ENCODE measurements at regions not wholly inside any gene's neighbourhood (a gene's known extent, or its start where the extent isn't known, plus 50 kb on each side); places are given as distances from the start of the nearest gene placed in this dataset.
"Not testable (repeated sequence)": the region's sequence is repeated elsewhere in the genome, so short reads cannot be mapped to it uniquely, and the experiment has no call there.

- no peak for DNase-seq (ENCODE audit: low read depth, low spot score)
- H3K9me3 ChIP-seq (ENCODE audit: low read depth, low read length): no peaks in the 10 kb centered on the region
- no peak overlapping the region for H3K27ac ChIP-seq
- H3K9ac ChIP-seq (ENCODE audit: insufficient read length): no peak overlapping the region
- H3K36me3 ChIP-seq (ENCODE audit: insufficient read depth, low read length): no peaks in the 10 kb centered on the region
- no peak overlapping the region for H3K4me3 ChIP-seq
- no peak for TF ChIP-seq EZH2 (IDR thresholded peaks at IDR 0.05)
- TF ChIP-seq POLR2AphosphoS5 (IDR thresholded peaks at IDR 0.05; ENCODE audit: borderline replicate concordance, low read depth, low read length): no peak
- no peak for TF ChIP-seq FOXP2 (optimal IDR thresholded peaks at IDR 0.05; ENCODE audit: control extremely low read depth, extremely low read length, insufficient read depth)
Observed at GRCh38 chr1:83418558-83418957, 580.4 kb downstream of the TTLL7 start.

GRCh38 chr1:83413839-83414107, 585.2 kb downstream of the TTLL7 start:
- not testable (repeated sequence) for H3K27ac ChIP-seq; H3K9ac ChIP-seq (ENCODE audit: insufficient read length); H3K9me3 ChIP-seq (ENCODE audit: low read depth, low read length); H3K36me3 ChIP-seq (ENCODE audit: insufficient read depth, low read length); DNase-seq (ENCODE audit: low read depth, low spot score); H3K4me3 ChIP-seq

GRCh38 chr1:83410746-83411413, 588.1 kb downstream of the TTLL7 start:
- H3K27ac ChIP-seq; H3K9me3 ChIP-seq (ENCODE audit: low read depth, low read length); H3K4me3 ChIP-seq; H3K36me3 ChIP-seq (ENCODE audit: insufficient read depth, low read length); H3K9ac ChIP-seq (ENCODE audit: insufficient read length); DNase-seq (ENCODE audit: low read depth, low spot score): not testable (repeated sequence)

- 0 out of 2 replicates have a peak overlapping the region, but pooled peaks have one; percentile 57 for H3K27ac ChIP-seq
- H3K36me3 ChIP-seq (ENCODE audit: insufficient read depth, low read length); H3K9me3 ChIP-seq (ENCODE audit: low read depth, low read length); H3K4me3 ChIP-seq; DNase-seq (ENCODE audit: low read depth, low spot score); H3K9ac ChIP-seq (ENCODE audit: insufficient read length): not testable (repeated sequence)
Observed at GRCh38 chr1:83406693-83407371, 592.1 kb downstream of the TTLL7 start.

- H3K9ac ChIP-seq (ENCODE audit: insufficient read length); DNase-seq (ENCODE audit: low read depth, low spot score); H3K27ac ChIP-seq; H3K9me3 ChIP-seq (ENCODE audit: low read depth, low read length); H3K4me3 ChIP-seq; H3K36me3 ChIP-seq (ENCODE audit: insufficient read depth, low read length): not testable (repeated sequence)
Observed at GRCh38 chr1:83405789-83406188, 593.1 kb downstream of the TTLL7 start.

GRCh38 chr1:83403500-83403899, 595.4 kb downstream of the TTLL7 start:
- H3K36me3 ChIP-seq (ENCODE audit: insufficient read depth, low read length); H3K4me3 ChIP-seq; DNase-seq (ENCODE audit: low read depth, low spot score); H3K27ac ChIP-seq; H3K9me3 ChIP-seq (ENCODE audit: low read depth, low read length); H3K9ac ChIP-seq (ENCODE audit: insufficient read length): not testable (repeated sequence)

GRCh38 chr1:83401146-83401545, 597.8 kb downstream of the TTLL7 start:
- DNase-seq (ENCODE audit: low read depth, low spot score): peak; percentile 60
- not testable (repeated sequence) for H3K9me3 ChIP-seq (ENCODE audit: low read depth, low read length); H3K27ac ChIP-seq; H3K36me3 ChIP-seq (ENCODE audit: insufficient read depth, low read length); H3K9ac ChIP-seq (ENCODE audit: insufficient read length); H3K4me3 ChIP-seq

GRCh38 chr1:83400173-83400572, 598.8 kb downstream of the TTLL7 start:
- H3K27ac ChIP-seq; H3K4me3 ChIP-seq; DNase-seq (ENCODE audit: low read depth, low spot score); H3K9ac ChIP-seq (ENCODE audit: insufficient read length); H3K36me3 ChIP-seq (ENCODE audit: insufficient read depth, low read length); H3K9me3 ChIP-seq (ENCODE audit: low read depth, low read length): not testable (repeated sequence)

GRCh38 chr1:83398125-83398524, 600.8 kb downstream of the TTLL7 start:
- not testable (repeated sequence) for H3K4me3 ChIP-seq; H3K36me3 ChIP-seq (ENCODE audit: insufficient read depth, low read length); H3K9me3 ChIP-seq (ENCODE audit: low read depth, low read length); H3K9ac ChIP-seq (ENCODE audit: insufficient read length); H3K27ac ChIP-seq; DNase-seq (ENCODE audit: low read depth, low spot score)

GRCh38 chr1:83395130-83395529, 603.8 kb downstream of the TTLL7 start:
- not testable (repeated sequence) for H3K9me3 ChIP-seq (ENCODE audit: low read depth, low read length); H3K4me3 ChIP-seq; DNase-seq (ENCODE audit: low read depth, low spot score)

GRCh38 chr1:83386946-83387345, 612.0 kb downstream of the TTLL7 start:
- H3K27ac ChIP-seq; H3K36me3 ChIP-seq (ENCODE audit: insufficient read depth, low read length); H3K9ac ChIP-seq (ENCODE audit: insufficient read length); H3K9me3 ChIP-seq (ENCODE audit: low read depth, low read length); DNase-seq (ENCODE audit: low read depth, low spot score); H3K4me3 ChIP-seq: not testable (repeated sequence)

More at GRCh38 chr1:83395130-83395529, 603.8 kb downstream of the TTLL7 start:
- not testable (repeated sequence) for H3K9ac ChIP-seq (ENCODE audit: insufficient read length); H3K27ac ChIP-seq; H3K36me3 ChIP-seq (ENCODE audit: insufficient read depth, low read length)

- H3K9me3 ChIP-seq (ENCODE audit: low read depth, low read length); H3K27ac ChIP-seq; H3K9ac ChIP-seq (ENCODE audit: insufficient read length); H3K4me3 ChIP-seq; DNase-seq (ENCODE audit: low read depth, low spot score); H3K36me3 ChIP-seq (ENCODE audit: insufficient read depth, low read length): not testable (repeated sequence)
Observed at GRCh38 chr1:83383107-83383506, 615.8 kb downstream of the TTLL7 start.

- not testable (repeated sequence) for H3K4me3 ChIP-seq; H3K9me3 ChIP-seq (ENCODE audit: low read depth, low read length); DNase-seq (ENCODE audit: low read depth, low spot score); H3K27ac ChIP-seq; H3K9ac ChIP-seq (ENCODE audit: insufficient read length); H3K36me3 ChIP-seq (ENCODE audit: insufficient read depth, low read length)
Observed at GRCh38 chr1:83373018-83373417, 625.9 kb downstream of the TTLL7 start.

GRCh38 chr1:83369853-83370252, 629.1 kb downstream of the TTLL7 start:
- not testable (repeated sequence) for H3K9me3 ChIP-seq (ENCODE audit: low read depth, low read length); H3K27ac ChIP-seq

More at GRCh38 chr1:83369853-83370252, 629.1 kb downstream of the TTLL7 start:
- not testable (repeated sequence) for DNase-seq (ENCODE audit: low read depth, low spot score); H3K36me3 ChIP-seq (ENCODE audit: insufficient read depth, low read length); H3K4me3 ChIP-seq; H3K9ac ChIP-seq (ENCODE audit: insufficient read length)

Measured in SK-N-MC (cell line).